ENCODE measurements at regions not wholly inside any gene's neighbourhood (a gene's known extent, or its start where the extent isn't known, plus 50 kb on each side); places are given as distances from the start of the nearest gene placed in this dataset.

- Histone ChIP-seq H3K4me1 (ENCODE audit: low read length) (no peaks in the 10 kb centered on the region), H3F3A (ENCODE audit: insufficient read depth, low read length) (no peaks in the 10 kb centered on the region), H3K4me2 (ENCODE audit: low read depth, low read length) (no peak overlapping the region), H3K9me2 (replicated peaks; ENCODE audit: insufficient read depth, low read length) (no peaks in the 10 kb centered on the region), H3K36me3 (replicated peaks; ENCODE audit: insufficient read depth, low read length) (no peaks in the 10 kb centered on the region), H3K79me2 (ENCODE audit: low read length) (no peaks in the 10 kb centered on the region), H3K9me3 (replicated peaks; ENCODE audit: insufficient read depth, low read length) (no peaks in the 10 kb centered on the region), H2AFZ (ENCODE audit: low read length) (no peak overlapping the region), H3K27ac (ENCODE audit: low read length) (no peak overlapping the region), H3K27me3 (replicated peaks; ENCODE audit: insufficient read depth, low read length) (no peaks in the 10 kb centered on the region), H3K9ac (ENCODE audit: low read length) (no peak overlapping the region), H3K4me3 (ENCODE audit: low read length) (no peak overlapping the region), H4K20me1 (ENCODE audit: insufficient read depth, low read length) (no peaks in the 10 kb centered on the region)
- TF ChIP-seq CTCF (IDR thresholded peaks at IDR 0.05; ENCODE audit: low read length) (no peak), EZH2 (optimal IDR thresholded peaks at IDR 0.05; ENCODE audit: low read depth, low read length) (no peak), EZH2phosphoT487 (IDR thresholded peaks at IDR 0.05; ENCODE audit: low read length) (no peak)
- DNase-seq = no peak
These were observed 359.6 kb upstream of the CCL2 start for GRCh38 chr17:33895491-33895890.

GRCh38 chr17:33896263-33896662, 358.8 kb upstream of the CCL2 start:
- Histone ChIP-seq H3F3A (ENCODE audit: insufficient read depth, low read length) (no peaks in the 10 kb centered on the region), H3K9ac (ENCODE audit: low read length) (no peak overlapping the region), H3K36me3 (replicated peaks; ENCODE audit: insufficient read depth, low read length) (no peaks in the 10 kb centered on the region), H3K79me2 (ENCODE audit: low read length) (no peaks in the 10 kb centered on the region), H3K9me3 (replicated peaks; ENCODE audit: insufficient read depth, low read length) (no peaks in the 10 kb centered on the region), H3K4me3 (ENCODE audit: low read length) (no peak overlapping the region), H3K27me3 (replicated peaks; ENCODE audit: insufficient read depth, low read length) (no peaks in the 10 kb centered on the region), H2AFZ (ENCODE audit: low read length) (no peak overlapping the region), H3K4me2 (ENCODE audit: low read depth, low read length) (no peak overlapping the region), H3K4me1 (ENCODE audit: low read length) (no peaks in the 10 kb centered on the region), H4K20me1 (ENCODE audit: insufficient read depth, low read length) (no peaks in the 10 kb centered on the region), H3K9me2 (replicated peaks; ENCODE audit: insufficient read depth, low read length) (no peaks in the 10 kb centered on the region), H3K27ac (ENCODE audit: low read length) (no peak overlapping the region)
- TF ChIP-seq CTCF (IDR thresholded peaks at IDR 0.05; ENCODE audit: low read length) (no peak), EZH2phosphoT487 (IDR thresholded peaks at IDR 0.05; ENCODE audit: low read length) (no peak), EZH2 (optimal IDR thresholded peaks at IDR 0.05; ENCODE audit: low read depth, low read length) (no peak)
- DNase-seq = no peak

GRCh38 chr17:33901085-33901484, 354.0 kb upstream of the CCL2 start:
- H3K4me3 ChIP-seq (ENCODE audit: low read length) = no peak overlapping the region
- H3K4me1 ChIP-seq (ENCODE audit: low read length) = no peaks in the 10 kb centered on the region
- TF ChIP-seq EZH2 (optimal IDR thresholded peaks at IDR 0.05; ENCODE audit: low read depth, low read length) (no peak), CTCF (IDR thresholded peaks at IDR 0.05; ENCODE audit: low read length) (no peak), EZH2phosphoT487 (IDR thresholded peaks at IDR 0.05; ENCODE audit: low read length) (no peak)
- H3K9ac ChIP-seq (ENCODE audit: low read length) = no peak overlapping the region
- H2AFZ ChIP-seq (ENCODE audit: low read length) = no peak overlapping the region
- no peak overlapping the region for H3K4me2 ChIP-seq (ENCODE audit: low read depth, low read length)
- H3K27me3 ChIP-seq (replicated peaks; ENCODE audit: insufficient read depth, low read length) = no peaks in the 10 kb centered on the region
- H3K79me2 ChIP-seq (ENCODE audit: low read length) = no peaks in the 10 kb centered on the region
- H3K27ac ChIP-seq (ENCODE audit: low read length) = no peak overlapping the region
- no peak for DNase-seq
- no peaks in the 10 kb centered on the region for H3K9me3 ChIP-seq (replicated peaks; ENCODE audit: insufficient read depth, low read length)
- H4K20me1 ChIP-seq (ENCODE audit: insufficient read depth, low read length) = no peaks in the 10 kb centered on the region
- no peaks in the 10 kb centered on the region for H3F3A ChIP-seq (ENCODE audit: insufficient read depth, low read length)
- no peaks in the 10 kb centered on the region for H3K9me2 ChIP-seq (replicated peaks; ENCODE audit: insufficient read depth, low read length)
- H3K36me3 ChIP-seq (replicated peaks; ENCODE audit: insufficient read depth, low read length) = no peaks in the 10 kb centered on the region

Measured in MM.1S (cell line).